GM20000 (cell line): ENCODE measurements at regions not wholly inside any gene's neighbourhood (a gene's known extent, or its start where the extent isn't known, plus 50 kb on each side); places are given as distances from the start of the nearest gene placed in this dataset.

ENCODE experiments used
- DNase-seq: peaks from one replicate; pipeline ENCODE4 v3.0.0; 2012; ENCODE audit warnings: low spot score
- CTCF ChIP-seq: IDR thresholded peaks from 2 replicates; pipeline ENCODE4 v1.5.1; 2012; ENCODE audit warnings: mild to moderate bottlenecking, control low read depth; ENCODE audit errors: extremely low read depth, missing control alignments

GRCh38 chr18:27652480-27653121 is 467.5 kb upstream of the CHST9 start:
- no peak for DNase-seq
- no peak for TF ChIP-seq CTCF

GRCh38 chr18:27649621-27650020 is 464.5 kb upstream of the CHST9 start:
- DNase-seq = no peak
- no peak for TF ChIP-seq CTCF

GRCh38 chr18:27645929-27646328 is 460.8 kb upstream of the CHST9 start:
- DNase-seq = no peak
- no peak for TF ChIP-seq CTCF

GRCh38 chr18:27636576-27637085 is 451.5 kb upstream of the CHST9 start:
- no peak for TF ChIP-seq CTCF
- no peak for DNase-seq

GRCh38 chr18:27632706-27633105 is 447.6 kb upstream of the CHST9 start:
- no peak for TF ChIP-seq CTCF
- no peak for DNase-seq

GRCh38 chr18:27627927-27628326 is 442.8 kb upstream of the CHST9 start:
- TF ChIP-seq CTCF = no peak
- DNase-seq = no peak

GRCh38 chr18:27621236-27621890 is 436.3 kb upstream of the CHST9 start:
- TF ChIP-seq CTCF = no peak
- DNase-seq = no peak
